ENCODE measurements at regions not wholly inside any gene's neighbourhood (a gene's known extent, or its start where the extent isn't known, plus 50 kb on each side); places are given as distances from the start of the nearest gene placed in this dataset.

DNA sequence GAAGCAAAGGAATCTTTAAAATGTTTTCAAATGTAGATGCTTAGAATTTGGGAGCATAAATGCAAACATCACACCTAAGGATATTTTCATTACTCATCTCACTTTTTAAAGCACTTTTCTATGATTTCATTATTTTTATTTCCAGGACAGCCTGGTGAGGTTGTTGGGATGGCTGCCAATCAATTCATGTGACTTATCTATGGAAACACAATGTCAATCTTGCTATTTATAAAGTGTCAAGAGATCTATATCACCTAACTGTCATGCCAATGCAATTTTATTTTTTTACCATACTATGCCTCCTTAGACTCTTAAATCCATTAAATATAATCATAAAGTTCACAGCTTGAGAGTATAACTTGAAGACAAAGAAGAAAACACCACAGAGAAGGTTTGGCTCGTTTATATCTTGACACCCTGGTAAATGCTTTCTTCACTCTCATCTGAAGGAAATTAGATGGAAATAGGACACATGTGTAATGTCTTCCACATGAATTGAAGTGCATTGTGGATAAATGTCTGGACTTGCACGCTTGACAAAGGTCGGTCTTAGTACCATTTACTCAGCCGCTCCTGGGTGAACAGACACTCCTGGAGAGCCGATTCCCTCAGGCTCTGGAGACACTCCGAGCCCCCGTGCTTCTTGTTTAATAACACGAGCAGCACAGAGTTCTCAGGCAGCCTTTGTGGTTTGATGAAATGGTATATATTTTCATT is 425.7 kb upstream of the FAT1 start:
- Histone ChIP-seq H3K9me3 (ENCODE audit: control insufficient read depth, insufficient read depth, low read depth, low read length) (no peaks in the 10 kb centered on the region), H3K36me3 (ENCODE audit: control insufficient read depth in 2 of 2, insufficient read depth in 1 of 2, low read length in 2 of 2) (no peaks in the 10 kb centered on the region), H3K27ac (ENCODE audit: extremely low read depth, low read depth, low read length) (no peak overlapping the region), H3K4me1 (ENCODE audit: control insufficient read depth, insufficient read depth, low read length) (no peaks in the 10 kb centered on the region), H3K4me3 (ENCODE audit: low read depth, low read length) (no peak overlapping the region)
- TF ChIP-seq ZNF837 (tag by site-specific recombination; IDR thresholded peaks at IDR 0.05) (no peak), ZNF776 (tag by site-specific recombination; IDR thresholded peaks at IDR 0.05; ENCODE audit: borderline replicate concordance) (no peak), BCL11A (tag by site-specific recombination; IDR thresholded peaks at IDR 0.05; ENCODE audit: low read depth) (no peak), ZNF311 (tag by site-specific recombination; IDR thresholded peaks at IDR 0.05; ENCODE audit: borderline replicate concordance) (no peak), ZNF747 (tag by site-specific recombination; IDR thresholded peaks at IDR 0.05) (no peak), ZNF19 (tag by site-specific recombination; IDR thresholded peaks at IDR 0.05; ENCODE audit: low read depth) (no peak), ZNF692 (tag by site-specific recombination; IDR thresholded peaks at IDR 0.05) (no peak), ZNF341 (tag by site-specific recombination; IDR thresholded peaks at IDR 0.05; ENCODE audit: low read depth) (no peak), GLIS1 (tag by site-specific recombination; IDR thresholded peaks at IDR 0.05) (no peak), ZNF26 (tag by site-specific recombination; IDR thresholded peaks at IDR 0.05) (no peak), ZNF221 (tag by site-specific recombination; IDR thresholded peaks at IDR 0.05; ENCODE audit: borderline replicate concordance) (no peak), ZNF169 (tag by site-specific recombination; IDR thresholded peaks at IDR 0.05) (no peak)
- TF ChIP-seq, protein P1, sequence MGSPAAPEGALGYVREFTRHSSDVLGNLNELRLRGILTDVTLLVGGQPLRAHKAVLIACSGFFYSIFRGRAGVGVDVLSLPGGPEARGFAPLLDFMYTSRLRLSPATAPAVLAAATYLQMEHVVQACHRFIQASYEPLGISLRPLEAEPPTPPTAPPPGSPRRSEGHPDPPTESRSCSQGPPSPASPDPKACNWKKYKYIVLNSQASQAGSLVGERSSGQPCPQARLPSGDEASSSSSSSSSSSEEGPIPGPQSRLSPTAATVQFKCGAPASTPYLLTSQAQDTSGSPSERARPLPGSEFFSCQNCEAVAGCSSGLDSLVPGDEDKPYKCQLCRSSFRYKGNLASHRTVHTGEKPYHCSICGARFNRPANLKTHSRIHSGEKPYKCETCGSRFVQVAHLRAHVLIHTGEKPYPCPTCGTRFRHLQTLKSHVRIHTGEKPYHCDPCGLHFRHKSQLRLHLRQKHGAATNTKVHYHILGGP (tag by site-specific recombination; IDR thresholded peaks at IDR 0.05) = no peak
- TF ChIP-seq, protein P2, sequence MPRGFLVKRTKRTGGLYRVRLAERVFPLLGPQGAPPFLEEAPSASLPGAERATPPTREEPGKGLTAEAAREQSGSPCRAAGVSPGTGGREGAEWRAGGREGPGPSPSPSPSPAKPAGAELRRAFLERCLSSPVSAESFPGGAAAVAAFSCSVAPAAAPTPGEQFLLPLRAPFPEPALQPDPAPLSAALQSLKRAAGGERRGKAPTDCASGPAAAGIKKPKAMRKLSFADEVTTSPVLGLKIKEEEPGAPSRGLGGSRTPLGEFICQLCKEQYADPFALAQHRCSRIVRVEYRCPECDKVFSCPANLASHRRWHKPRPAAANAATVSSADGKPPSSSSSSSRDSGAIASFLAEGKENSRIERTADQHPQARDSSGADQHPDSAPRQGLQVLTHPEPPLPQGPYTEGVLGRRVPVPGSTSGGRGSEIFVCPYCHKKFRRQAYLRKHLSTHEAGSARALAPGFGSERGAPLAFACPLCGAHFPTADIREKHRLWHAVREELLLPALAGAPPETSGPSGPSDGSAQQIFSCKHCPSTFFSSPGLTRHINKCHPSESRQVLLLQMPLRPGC (tag by site-specific recombination; IDR thresholded peaks at IDR 0.05) = no peak
- TF ChIP-seq, protein P3, sequence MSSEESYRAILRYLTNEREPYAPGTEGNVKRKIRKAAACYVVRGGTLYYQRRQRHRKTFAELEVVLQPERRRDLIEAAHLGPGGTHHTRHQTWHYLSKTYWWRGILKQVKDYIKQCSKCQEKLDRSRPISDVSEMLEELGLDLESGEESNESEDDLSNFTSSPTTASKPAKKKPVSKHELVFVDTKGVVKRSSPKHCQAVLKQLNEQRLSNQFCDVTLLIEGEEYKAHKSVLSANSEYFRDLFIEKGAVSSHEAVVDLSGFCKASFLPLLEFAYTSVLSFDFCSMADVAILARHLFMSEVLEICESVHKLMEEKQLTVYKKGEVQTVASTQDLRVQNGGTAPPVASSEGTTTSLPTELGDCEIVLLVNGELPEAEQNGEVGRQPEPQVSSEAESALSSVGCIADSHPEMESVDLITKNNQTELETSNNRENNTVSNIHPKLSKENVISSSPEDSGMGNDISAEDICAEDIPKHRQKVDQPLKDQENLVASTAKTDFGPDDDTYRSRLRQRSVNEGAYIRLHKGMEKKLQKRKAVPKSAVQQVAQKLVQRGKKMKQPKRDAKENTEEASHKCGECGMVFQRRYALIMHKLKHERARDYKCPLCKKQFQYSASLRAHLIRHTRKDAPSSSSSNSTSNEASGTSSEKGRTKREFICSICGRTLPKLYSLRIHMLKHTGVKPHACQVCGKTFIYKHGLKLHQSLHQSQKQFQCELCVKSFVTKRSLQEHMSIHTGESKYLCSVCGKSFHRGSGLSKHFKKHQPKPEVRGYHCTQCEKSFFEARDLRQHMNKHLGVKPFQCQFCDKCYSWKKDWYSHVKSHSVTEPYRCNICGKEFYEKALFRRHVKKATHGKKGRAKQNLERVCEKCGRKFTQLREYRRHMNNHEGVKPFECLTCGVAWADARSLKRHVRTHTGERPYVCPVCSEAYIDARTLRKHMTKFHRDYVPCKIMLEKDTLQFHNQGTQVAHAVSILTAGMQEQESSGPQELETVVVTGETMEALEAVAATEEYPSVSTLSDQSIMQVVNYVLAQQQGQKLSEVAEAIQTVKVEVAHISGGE (tag by site-specific recombination; conservative IDR thresholded peaks at IDR 0.05; ENCODE audit: low read depth) = no peak
- POLR2A ChIA-PET = no interaction called here
- CTCF ChIA-PET = no interaction called here

Data from HEK293 (cell line).